NAMALWA (cell line): ENCODE measurements at regions not wholly inside any gene's neighbourhood (a gene's known extent, or its start where the extent isn't known, plus 50 kb on each side); places are given as distances from the start of the nearest gene placed in this dataset.

Experiments
- DNase-seq: peaks from one replicate; pipeline ENCODE4 v3.0.0-alpha.2; 2015; ENCODE audit warnings: low spot score

DNA sequence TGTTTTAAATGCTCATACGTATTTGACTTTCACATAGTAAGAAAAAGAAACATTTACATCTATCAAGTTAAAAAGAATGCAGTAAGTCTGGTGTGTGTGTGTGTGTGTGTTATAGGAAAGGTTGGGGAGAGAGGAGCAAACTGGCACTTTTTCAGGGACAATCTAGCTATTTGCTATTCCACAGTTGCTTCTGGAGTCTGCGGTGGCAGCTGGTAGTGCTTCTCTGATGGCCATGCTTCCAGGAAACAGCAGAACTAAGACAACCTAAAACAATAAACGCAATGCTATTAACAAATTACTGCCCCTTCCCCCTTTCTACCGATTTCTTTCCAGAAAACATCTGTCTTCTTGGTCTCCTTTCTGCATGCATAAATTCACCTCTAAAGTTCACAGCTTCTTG lies 70.0 kb upstream of the CDH10 start:
- DNase-seq = no peak

- DNase-seq = no peak
Observed at GRCh38 chr5:24712947-24713346, 68.2 kb upstream of the CDH10 start.

DNA sequence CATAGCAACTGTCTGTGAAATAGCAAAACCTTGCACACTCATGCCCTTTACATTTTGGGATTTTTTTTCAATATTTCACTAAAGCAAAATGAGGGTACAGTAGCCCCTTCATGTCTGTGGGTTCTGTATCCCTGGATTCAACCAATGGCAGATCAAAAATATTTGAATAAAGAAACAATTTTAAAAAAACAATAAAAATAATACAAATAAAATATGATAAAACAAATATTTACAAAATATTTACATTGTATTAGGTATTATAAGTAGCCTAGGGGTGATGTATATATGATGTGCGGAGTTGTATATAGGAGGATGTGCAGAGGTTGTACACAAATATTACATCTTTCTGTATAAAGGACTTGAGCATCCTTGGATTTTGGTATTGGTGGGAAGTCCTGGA lies 67.3 kb upstream of the CDH10 start:
- DNase-seq = no peak

DNA sequence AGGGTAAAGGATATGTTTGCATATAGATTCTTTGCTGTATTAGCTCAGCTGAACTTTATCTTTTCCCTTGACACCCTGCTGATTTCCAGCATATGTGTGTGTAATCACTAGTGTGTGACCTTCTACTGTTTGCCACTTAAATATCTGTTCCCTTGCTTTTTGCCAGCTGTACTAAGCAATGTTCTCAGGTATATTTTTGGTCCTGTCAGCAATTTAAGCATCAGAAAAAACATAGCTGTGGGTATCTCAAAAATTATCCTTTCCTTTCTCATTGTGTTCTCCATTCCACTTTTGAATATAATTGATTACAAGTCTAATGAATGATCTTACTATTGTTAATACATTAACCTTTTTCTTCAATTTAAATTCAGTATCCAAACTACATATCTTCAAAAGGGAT lies 59.2 kb upstream of the CDH10 start:
- DNase-seq = no peak
